ENCODE measurements at regions not wholly inside any gene's neighbourhood (a gene's known extent, or its start where the extent isn't known, plus 50 kb on each side); places are given as distances from the start of the nearest gene placed in this dataset.
"Not testable (repeated sequence)": the region's sequence is repeated elsewhere in the genome, so short reads cannot be mapped to it uniquely, and the experiment has no call there.

DNA sequence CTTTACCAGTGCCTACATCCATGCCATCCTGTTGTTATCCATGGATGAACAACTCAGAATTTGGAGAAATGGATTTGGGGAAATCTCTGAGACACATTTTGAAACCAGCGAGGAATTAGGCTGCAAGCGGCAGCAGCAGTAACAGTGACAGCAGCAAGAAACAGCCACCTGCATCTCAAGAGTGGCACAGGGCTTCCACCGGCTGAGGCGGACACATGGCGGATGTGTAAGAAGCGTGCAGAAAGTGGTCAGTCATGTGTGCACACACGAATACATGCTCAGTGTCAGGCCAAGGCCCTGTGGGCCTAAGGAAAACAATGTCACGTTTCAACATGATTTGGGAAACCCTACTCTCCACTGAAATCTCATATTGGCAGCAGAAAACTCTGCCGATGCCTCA lies 344.0 kb downstream of the ANAPC1 start:
- not testable (repeated sequence) for TF ChIP-seq EZH2phosphoT487 (IDR thresholded peaks at IDR 0.05; ENCODE audit: low read depth)
- TF ChIP-seq, protein P1, sequence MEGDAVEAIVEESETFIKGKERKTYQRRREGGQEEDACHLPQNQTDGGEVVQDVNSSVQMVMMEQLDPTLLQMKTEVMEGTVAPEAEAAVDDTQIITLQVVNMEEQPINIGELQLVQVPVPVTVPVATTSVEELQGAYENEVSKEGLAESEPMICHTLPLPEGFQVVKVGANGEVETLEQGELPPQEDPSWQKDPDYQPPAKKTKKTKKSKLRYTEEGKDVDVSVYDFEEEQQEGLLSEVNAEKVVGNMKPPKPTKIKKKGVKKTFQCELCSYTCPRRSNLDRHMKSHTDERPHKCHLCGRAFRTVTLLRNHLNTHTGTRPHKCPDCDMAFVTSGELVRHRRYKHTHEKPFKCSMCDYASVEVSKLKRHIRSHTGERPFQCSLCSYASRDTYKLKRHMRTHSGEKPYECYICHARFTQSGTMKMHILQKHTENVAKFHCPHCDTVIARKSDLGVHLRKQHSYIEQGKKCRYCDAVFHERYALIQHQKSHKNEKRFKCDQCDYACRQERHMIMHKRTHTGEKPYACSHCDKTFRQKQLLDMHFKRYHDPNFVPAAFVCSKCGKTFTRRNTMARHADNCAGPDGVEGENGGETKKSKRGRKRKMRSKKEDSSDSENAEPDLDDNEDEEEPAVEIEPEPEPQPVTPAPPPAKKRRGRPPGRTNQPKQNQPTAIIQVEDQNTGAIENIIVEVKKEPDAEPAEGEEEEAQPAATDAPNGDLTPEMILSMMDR (IDR thresholded peaks at IDR 0.05; ENCODE audit: low read depth, low read length), result not testable (repeated sequence)

All from OCI-LY3 (cell line).